Spleen (tissue), 11 donors: ENCODE measurements at regions not wholly inside any gene's neighbourhood (a gene's known extent, or its start where the extent isn't known, plus 50 kb on each side); places are given as distances from the start of the nearest gene placed in this dataset.

ENCODE experiments used
- DNase-seq: peaks from one replicate; pipeline ENCODE4 v3.0.0-alpha.2; 2020
- H3K27ac ChIP-seq, 8 donors: fragments of 200-600 bp; sonication (generic) in 7 of 8; 1 replicate in 4 of 8; 2 replicates in 4 of 8; pipeline versions ENCODE4 v1.5.0 to v1.8.0; 2016 to 2021; ENCODE audit warnings: inconsistent platforms in 4 of 8, mild to moderate bottlenecking in 4 of 8, moderate library complexity in 1 of 8
- H3K27me3 ChIP-seq, 7 donors: fragments of 200-600 bp; sonication (generic) in 6 of 7; replicated peaks in 1 of 7; 1 replicate in 4 of 7; 2 replicates in 3 of 7; pipeline versions ENCODE4 v1.5.0 to v1.8.0; 2016 to 2021; ENCODE audit warnings: inconsistent platforms in 3 of 7, mild to moderate bottlenecking in 1 of 7
- H3K36me3 ChIP-seq, 6 donors: fragments of 200-600 bp; sonication (generic) in 5 of 6; 1 replicate in 4 of 6; 2 replicates in 2 of 6; pipeline versions ENCODE4 v1.5.0 to v1.8.0; 2016 to 2021; ENCODE audit warnings: inconsistent platforms in 2 of 6
- H3K4me1 ChIP-seq, 6 donors: fragments of 200-600 bp; sonication (generic) in 5 of 6; 1 replicate in 3 of 6; 2 replicates in 3 of 6; pipeline versions ENCODE4 v1.5.0 to v1.8.0; 2016 to 2021; ENCODE audit warnings: inconsistent platforms in 3 of 6
- H3K4me3 ChIP-seq, 8 donors: fragments of 200-600 bp; sonication (generic) in 7 of 8; 1 replicate in 4 of 8; 2 replicates in 4 of 8; pipeline versions ENCODE4 v1.5.0 to v1.8.0; 2016 to 2021; ENCODE audit warnings: inconsistent platforms in 4 of 8, mild to moderate bottlenecking in 4 of 8, moderate library complexity in 2 of 8
- H3K9me3 ChIP-seq, 8 donors: fragments of 200-600 bp; sonication (generic) in 7 of 8; 1 replicate in 4 of 8; 2 replicates in 4 of 8; pipeline versions ENCODE4 v1.5.0 to v1.8.0; 2016 to 2021; ENCODE audit warnings: inconsistent platforms in 4 of 8
- POLR2A ChIP-seq, 3 donors: fragments of 450-650 bp; IDR thresholded peaks; one replicate each; pipeline ENCODE4 v1.5.1; 2017; ENCODE audit warnings: antibody characterized with exemption in 3 of 3, mild to moderate bottlenecking in 1 of 3
- POLR2AphosphoS5 ChIP-seq, 3 donors: sonication (generic); formaldehyde crosslinking; IDR thresholded peaks; one replicate each; pipeline ENCODE4 v1.5.1; 2017; ENCODE audit warnings: antibody characterized with exemption in 3 of 3
- WGBS, 5 donors: extraction: QIAGEN DNeasy Blood & Tissue Kit in 3 of 5; methylation state at CpG; one replicate each; pipeline versions ENCODE4 v1.1.5 to v1.1.7; 2013 to 2018; 5-methylcytosine and 5-hydroxymethylcytosine counted together
- intact Hi-C: fragments of 100-400 bp; cut with DNase I; formaldehyde crosslinking; loops from one replicate; pipeline ENCODE4 v1.15.0; 2023; ENCODE audit warnings: low total_unique reads
- TF ChIP-seq, protein P1 (sequence below), 11 experiments: fragments of 200-600 bp in 7 of 11; fragments of 450-650 bp in 4 of 11; sonication (generic) in 4 of 11; IDR thresholded peaks in 8 of 11; conservative IDR thresholded peaks in 3 of 11; 1 replicate in 7 of 11; 2 replicates in 4 of 11; pipeline versions ENCODE4 v1.4.0 to v1.8.0; 2016 to 2021; ENCODE audit warnings: antibody characterized with exemption in 11 of 11, inconsistent platforms in 4 of 11, mild to moderate bottlenecking in 1 of 11
- donor health status: healthy with polysubstance abuse.
- donor health status: DM: no; HTN: no; CAD: no; lungs with moderate emphysema.
- donor health status: DM: no; HTN: no; CAD: no.
- donor health status: Bipolar disorder and iron deficiency.
- donor health status: healthy.
- donor health status: DM: no; HTN: no; CAD: no.
- donor health status: DM: yes; HTN: yes; CAD: no.

DNA sequence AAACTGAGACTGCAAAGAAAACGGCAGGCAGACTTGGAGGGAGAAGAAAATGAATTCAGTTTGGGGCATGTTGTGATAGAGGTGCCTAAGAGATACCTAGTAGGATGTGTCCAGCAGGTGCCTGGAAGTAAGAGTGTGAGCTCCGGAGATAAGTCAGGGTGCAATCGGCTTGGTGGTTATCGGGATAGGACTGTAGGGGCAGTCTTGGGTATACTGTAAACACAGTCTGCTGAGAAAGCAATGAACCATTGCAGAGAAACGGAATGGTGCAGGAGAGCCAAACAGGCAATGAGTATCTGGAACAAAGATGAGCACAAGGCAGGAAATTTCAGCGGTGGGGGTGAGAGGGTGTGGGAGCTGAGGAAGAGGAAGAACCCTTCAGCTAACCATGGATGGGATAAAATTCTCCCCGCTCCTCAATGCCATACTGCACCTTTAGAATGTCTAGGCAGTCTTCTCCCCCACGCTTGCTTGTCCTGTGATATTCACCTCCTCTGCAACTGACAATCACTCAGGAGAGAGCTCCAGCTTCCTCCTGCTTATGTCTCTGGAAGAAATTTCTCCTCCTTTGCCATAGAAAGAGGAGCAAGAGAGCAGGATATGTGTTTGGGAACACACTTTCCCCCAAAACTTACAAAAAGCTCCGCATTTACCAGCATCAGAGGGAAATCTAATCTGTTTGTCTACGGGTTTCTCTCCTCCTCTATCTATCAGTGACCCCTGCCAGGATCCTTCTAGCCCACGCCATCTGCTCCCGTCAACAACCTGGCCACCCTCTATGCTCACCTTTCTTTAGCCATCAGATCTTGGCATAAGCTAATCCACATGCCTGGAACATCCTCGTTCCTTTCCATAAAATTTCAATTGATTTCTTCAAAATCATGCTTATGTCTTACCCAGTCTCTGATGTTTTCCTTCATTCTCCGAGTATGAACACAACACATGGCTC, 381.7 kb upstream of the JARID2 start:
- WGBS, 5 donors: 74 to 86% (median 82%) methylated on average over 14 of the region's 14 CpGs
- H3K36me3 ChIP-seq: no peaks in the 10 kb centered on the region
- no peaks in the 10 kb centered on the region for H3K9me3 ChIP-seq
- peaks cover 8 to 52% (median 19%) of the 10 kb centered on the region in 6 donors for H3K4me1 ChIP-seq
- H3K27me3 ChIP-seq: no peaks in the 10 kb centered on the region
- H3K4me3 ChIP-seq: no peak overlapping the region
- no peak for DNase-seq
- intact Hi-C loops: no loop called here
- TF ChIP-seq POLR2AphosphoS5 (IDR thresholded peaks at IDR 0.05) (no peak), POLR2A (IDR thresholded peaks at IDR 0.05) (no peak)
- TF ChIP-seq, protein P1, sequence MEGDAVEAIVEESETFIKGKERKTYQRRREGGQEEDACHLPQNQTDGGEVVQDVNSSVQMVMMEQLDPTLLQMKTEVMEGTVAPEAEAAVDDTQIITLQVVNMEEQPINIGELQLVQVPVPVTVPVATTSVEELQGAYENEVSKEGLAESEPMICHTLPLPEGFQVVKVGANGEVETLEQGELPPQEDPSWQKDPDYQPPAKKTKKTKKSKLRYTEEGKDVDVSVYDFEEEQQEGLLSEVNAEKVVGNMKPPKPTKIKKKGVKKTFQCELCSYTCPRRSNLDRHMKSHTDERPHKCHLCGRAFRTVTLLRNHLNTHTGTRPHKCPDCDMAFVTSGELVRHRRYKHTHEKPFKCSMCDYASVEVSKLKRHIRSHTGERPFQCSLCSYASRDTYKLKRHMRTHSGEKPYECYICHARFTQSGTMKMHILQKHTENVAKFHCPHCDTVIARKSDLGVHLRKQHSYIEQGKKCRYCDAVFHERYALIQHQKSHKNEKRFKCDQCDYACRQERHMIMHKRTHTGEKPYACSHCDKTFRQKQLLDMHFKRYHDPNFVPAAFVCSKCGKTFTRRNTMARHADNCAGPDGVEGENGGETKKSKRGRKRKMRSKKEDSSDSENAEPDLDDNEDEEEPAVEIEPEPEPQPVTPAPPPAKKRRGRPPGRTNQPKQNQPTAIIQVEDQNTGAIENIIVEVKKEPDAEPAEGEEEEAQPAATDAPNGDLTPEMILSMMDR (IDR thresholded peaks at IDR 0.05 in 8 of 11, conservative IDR thresholded peaks at IDR 0.05 in 3 of 11): no peak
- peak overlapping the region in 3 of 8 donors; percentile 24 to 85 (median 61) for H3K27ac ChIP-seq

DNA sequence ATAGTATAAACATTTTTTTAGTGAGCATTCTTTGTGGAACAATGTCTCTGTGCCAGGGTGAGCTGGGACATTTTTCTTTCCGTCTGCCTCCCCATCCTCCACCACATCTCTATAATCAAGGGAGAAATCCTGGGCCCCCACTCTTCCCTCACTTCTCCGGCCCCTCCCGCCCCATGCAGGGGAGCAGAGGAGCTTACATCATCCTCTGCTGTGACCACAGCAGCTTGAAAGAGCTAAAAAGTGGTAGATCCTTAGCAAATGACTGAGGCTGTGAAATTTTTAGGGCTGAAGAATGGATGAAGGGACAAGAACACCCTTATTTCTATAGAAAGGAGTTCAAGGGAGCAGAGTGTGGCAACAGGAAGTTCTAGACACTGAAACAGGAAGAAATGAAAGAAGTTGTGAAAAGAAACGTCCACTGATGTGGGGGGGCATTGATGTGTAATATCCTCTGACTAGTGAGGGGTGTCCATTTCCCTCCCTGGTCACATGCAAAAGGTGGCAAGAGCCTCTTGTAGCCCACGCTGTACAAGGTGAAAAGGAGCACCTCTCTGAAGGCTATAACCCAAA, 380.3 kb upstream of the JARID2 start:
- peak overlapping the region in 1 of 8 donors; percentile 31 for H3K4me3 ChIP-seq
- intact Hi-C loops: no loop called here
- no peak for TF ChIP-seq POLR2AphosphoS5 (IDR thresholded peaks at IDR 0.05)
- TF ChIP-seq, protein P1 (IDR thresholded peaks at IDR 0.05 in 8 of 11, conservative IDR thresholded peaks at IDR 0.05 in 3 of 11): no peak
- TF ChIP-seq POLR2A (IDR thresholded peaks at IDR 0.05): no peak
- H3K27me3 ChIP-seq: no peaks in the 10 kb centered on the region
- DNase-seq: no peak
- H3K27ac ChIP-seq: peak overlapping the region in 6 of 8 donors; percentile 57 to 85 (median 70)
- WGBS, 5 donors: 27 to 53% (median 41%) methylated on average over 5 of the region's 5 CpGs
- H3K36me3 ChIP-seq: no peaks in the 10 kb centered on the region
- H3K9me3 ChIP-seq: no peaks in the 10 kb centered on the region
- H3K4me1 ChIP-seq: peaks cover 8 to 49% (median 19%) of the 10 kb centered on the region in 6 donors

DNA sequence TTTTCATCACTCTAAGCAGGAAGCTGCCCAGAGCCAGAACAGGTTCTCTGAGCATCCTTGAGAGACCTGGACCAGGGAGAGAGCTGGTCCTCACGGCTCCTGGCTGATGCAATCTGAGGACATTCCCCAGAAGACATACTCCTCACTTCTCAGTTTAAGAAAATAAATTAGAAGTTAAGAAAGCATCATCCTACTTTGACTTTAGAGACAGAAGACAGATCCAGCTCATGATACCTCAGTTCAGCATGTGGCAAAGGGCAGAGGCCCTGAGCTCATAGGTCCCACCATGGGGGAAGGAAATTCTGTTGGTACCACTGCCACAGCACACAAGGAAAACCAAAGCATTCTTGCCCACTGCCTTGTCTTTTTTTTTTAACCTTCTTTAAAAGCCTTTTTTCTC, 378.1 kb upstream of the JARID2 start:
- no peak for DNase-seq
- Histone ChIP-seq H3K27me3 (no peaks in the 10 kb centered on the region), H3K36me3 (no peaks in the 10 kb centered on the region), H3K27ac (no peak overlapping the region), H3K4me1 (peaks cover 8 to 43% (median 19%) of the 10 kb centered on the region in 6 donors), H3K4me3 (no peak overlapping the region), H3K9me3 (no peaks in the 10 kb centered on the region)
- TF ChIP-seq POLR2AphosphoS5 (IDR thresholded peaks at IDR 0.05) (no peak), POLR2A (IDR thresholded peaks at IDR 0.05) (no peak)
- TF ChIP-seq, protein P1 (IDR thresholded peaks at IDR 0.05 in 8 of 11, conservative IDR thresholded peaks at IDR 0.05 in 3 of 11): no peak
- WGBS, 5 donors: 74 to 93% (median 80%) methylated on average over 1 of the region's 1 CpG
- intact Hi-C loops: no loop called here

DNA sequence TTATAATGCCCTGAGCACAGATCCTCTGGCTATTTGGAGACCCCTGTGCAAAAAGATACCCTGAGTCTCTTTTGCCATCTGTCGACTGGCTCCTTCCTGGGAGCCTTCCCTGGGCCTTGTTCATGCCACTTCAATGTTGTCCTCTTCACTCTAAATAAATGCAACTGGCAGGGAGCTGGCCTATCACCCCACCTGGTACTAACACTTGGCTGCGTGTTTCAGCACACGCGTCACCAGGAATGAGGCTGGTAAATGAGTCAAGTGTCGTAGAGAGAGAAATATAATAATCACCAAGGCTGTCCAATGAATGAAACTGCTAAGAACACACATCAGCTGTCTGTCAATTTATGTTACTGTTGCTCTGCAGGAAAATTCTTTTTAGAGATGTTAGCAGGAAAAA, 374.6 kb upstream of the JARID2 start:
- Histone ChIP-seq H3K9me3 (no peaks in the 10 kb centered on the region), H3K36me3 (no peaks in the 10 kb centered on the region), H3K4me1 (peaks cover 0 to 19% (median 1%) of the 10 kb centered on the region in 6 donors), H3K27ac (no peak overlapping the region), H3K4me3 (no peak overlapping the region), H3K27me3 (no peaks in the 10 kb centered on the region)
- intact Hi-C loops: no loop called here
- TF ChIP-seq POLR2A (IDR thresholded peaks at IDR 0.05): no peak
- no peak for TF ChIP-seq POLR2AphosphoS5 (IDR thresholded peaks at IDR 0.05)
- TF ChIP-seq, protein P1 (IDR thresholded peaks at IDR 0.05 in 8 of 11, conservative IDR thresholded peaks at IDR 0.05 in 3 of 11): no peak
- DNase-seq: no peak
- 95 to 100% (median 96%) methylated on average over 5 of the region's 5 CpGs for WGBS, 5 donors
